CD4-positive, alpha-beta T cell treated with Interleukin-12 subunit alpha and Interleukin-12 subunit beta, for 1 hour (primary cell): ENCODE measurements at regions not wholly inside any gene's neighbourhood (a gene's known extent, or its start where the extent isn't known, plus 50 kb on each side); places are given as distances from the start of the nearest gene placed in this dataset.
"Not testable (repeated sequence)": the region's sequence is repeated elsewhere in the genome, so short reads cannot be mapped to it uniquely, and the experiment has no call there.

Source experiments
- DNase-seq: peaks from one replicate; pipeline ENCODE4 v3.0.0-alpha.2; 2020

DNA sequence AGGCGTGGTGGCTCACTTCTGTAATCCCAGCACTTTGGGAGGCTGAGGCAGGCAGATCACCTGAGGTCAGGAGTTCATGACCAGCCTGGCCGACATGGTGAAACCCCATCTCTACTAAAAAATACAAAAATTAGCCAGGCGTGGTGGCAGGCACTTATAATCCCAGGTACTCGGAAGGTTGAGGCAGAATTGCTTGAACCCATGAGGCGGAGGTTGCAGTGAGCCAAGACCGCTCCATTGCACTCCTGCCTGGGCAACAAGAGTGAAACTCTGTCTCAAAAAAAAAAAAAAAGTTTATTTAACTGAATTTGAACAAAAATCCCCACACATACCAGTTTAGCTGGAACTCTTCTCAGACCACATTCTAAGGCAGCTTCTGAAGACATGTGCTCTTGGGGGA lies 51.8 kb upstream of the HABP2 start:
- DNase-seq = not testable (repeated sequence)
